ENCODE measurements at regions not wholly inside any gene's neighbourhood (a gene's known extent, or its start where the extent isn't known, plus 50 kb on each side); places are given as distances from the start of the nearest gene placed in this dataset.

GRCh38 chr6:4677751-4678065, 98.5 kb upstream of the CDYL start:
- no peak for TF ChIP-seq POLR2AphosphoS5 (IDR thresholded peaks at IDR 0.05)
- TF ChIP-seq, protein P1, sequence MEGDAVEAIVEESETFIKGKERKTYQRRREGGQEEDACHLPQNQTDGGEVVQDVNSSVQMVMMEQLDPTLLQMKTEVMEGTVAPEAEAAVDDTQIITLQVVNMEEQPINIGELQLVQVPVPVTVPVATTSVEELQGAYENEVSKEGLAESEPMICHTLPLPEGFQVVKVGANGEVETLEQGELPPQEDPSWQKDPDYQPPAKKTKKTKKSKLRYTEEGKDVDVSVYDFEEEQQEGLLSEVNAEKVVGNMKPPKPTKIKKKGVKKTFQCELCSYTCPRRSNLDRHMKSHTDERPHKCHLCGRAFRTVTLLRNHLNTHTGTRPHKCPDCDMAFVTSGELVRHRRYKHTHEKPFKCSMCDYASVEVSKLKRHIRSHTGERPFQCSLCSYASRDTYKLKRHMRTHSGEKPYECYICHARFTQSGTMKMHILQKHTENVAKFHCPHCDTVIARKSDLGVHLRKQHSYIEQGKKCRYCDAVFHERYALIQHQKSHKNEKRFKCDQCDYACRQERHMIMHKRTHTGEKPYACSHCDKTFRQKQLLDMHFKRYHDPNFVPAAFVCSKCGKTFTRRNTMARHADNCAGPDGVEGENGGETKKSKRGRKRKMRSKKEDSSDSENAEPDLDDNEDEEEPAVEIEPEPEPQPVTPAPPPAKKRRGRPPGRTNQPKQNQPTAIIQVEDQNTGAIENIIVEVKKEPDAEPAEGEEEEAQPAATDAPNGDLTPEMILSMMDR (IDR thresholded peaks at IDR 0.05 in 8 of 11, conservative IDR thresholded peaks at IDR 0.05 in 3 of 11): no peak
- TF ChIP-seq POLR2A (IDR thresholded peaks at IDR 0.05): no peak

Measured in spleen (tissue), 7 donors.